Fibroblast of lung (primary cell): ENCODE measurements at regions not wholly inside any gene's neighbourhood (a gene's known extent, or its start where the extent isn't known, plus 50 kb on each side); places are given as distances from the start of the nearest gene placed in this dataset.

ENCODE experiments used
- EZH2 ChIP-seq: IDR thresholded peaks from 2 replicates; pipeline ENCODE4 v1.5.1; 2012; ENCODE audit warnings: low read length, control low read depth, mild to moderate bottlenecking; ENCODE audit errors: missing control alignments
- TF ChIP-seq, protein P1 (sequence below), 2 donors: IDR thresholded peaks in 1 of 2; conservative IDR thresholded peaks in 1 of 2; 1 replicate in 1 of 2; 2 replicates in 1 of 2; pipeline ENCODE4 v1.5.1; 2011 to 2012; ENCODE audit warnings: low read length in 2 of 2, control low read depth in 1 of 2, inconsistent platforms in 1 of 2, low read depth in 1 of 2, mild to moderate bottlenecking in 1 of 2

- no peak for TF ChIP-seq EZH2
- TF ChIP-seq, protein P1, sequence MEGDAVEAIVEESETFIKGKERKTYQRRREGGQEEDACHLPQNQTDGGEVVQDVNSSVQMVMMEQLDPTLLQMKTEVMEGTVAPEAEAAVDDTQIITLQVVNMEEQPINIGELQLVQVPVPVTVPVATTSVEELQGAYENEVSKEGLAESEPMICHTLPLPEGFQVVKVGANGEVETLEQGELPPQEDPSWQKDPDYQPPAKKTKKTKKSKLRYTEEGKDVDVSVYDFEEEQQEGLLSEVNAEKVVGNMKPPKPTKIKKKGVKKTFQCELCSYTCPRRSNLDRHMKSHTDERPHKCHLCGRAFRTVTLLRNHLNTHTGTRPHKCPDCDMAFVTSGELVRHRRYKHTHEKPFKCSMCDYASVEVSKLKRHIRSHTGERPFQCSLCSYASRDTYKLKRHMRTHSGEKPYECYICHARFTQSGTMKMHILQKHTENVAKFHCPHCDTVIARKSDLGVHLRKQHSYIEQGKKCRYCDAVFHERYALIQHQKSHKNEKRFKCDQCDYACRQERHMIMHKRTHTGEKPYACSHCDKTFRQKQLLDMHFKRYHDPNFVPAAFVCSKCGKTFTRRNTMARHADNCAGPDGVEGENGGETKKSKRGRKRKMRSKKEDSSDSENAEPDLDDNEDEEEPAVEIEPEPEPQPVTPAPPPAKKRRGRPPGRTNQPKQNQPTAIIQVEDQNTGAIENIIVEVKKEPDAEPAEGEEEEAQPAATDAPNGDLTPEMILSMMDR (conservative IDR thresholded peaks at IDR 0.05 in 1 of 2, IDR thresholded peaks at IDR 0.05 in 1 of 2; ENCODE audit: low read depth in 1 of 2, low read length in 2 of 2) = no peak
Measured at GRCh38 chr2:221161186-221161585, 410.9 kb downstream of the EPHA4 start.
